ENCODE measurements at regions not wholly inside any gene's neighbourhood (a gene's known extent, or its start where the extent isn't known, plus 50 kb on each side); places are given as distances from the start of the nearest gene placed in this dataset.
A peak's percentile ranks its signal among the peaks of the same experiment; 100 is the strongest.

GRCh38 chr3:45311953-45312801, 76.2 kb upstream of the LARS2 start:
- no peaks in the 10 kb centered on the region for H3K79me2 ChIP-seq (ENCODE audit: insufficient read depth)
- in situ Hi-C loops (cut with MboI) = no loop called here
- H3F3A ChIP-seq (ENCODE audit: insufficient read depth) = no peaks in the 10 kb centered on the region
- H3K4me2 ChIP-seq (ENCODE audit: unreplicated experiment) = no peak overlapping the region
- H3K9me2 ChIP-seq (ENCODE audit: insufficient read depth) = no peaks in the 10 kb centered on the region
- H3K9me3 ChIP-seq (ENCODE audit: low read depth) = no peaks in the 10 kb centered on the region
- H3K27me3 ChIP-seq (replicated peaks; ENCODE audit: insufficient read depth) = 0 out of 2 replicates have a peak, but pooled peaks cover 6% of the 10 kb centered on the region
- DNase-seq = peak; percentile 12
- no peak overlapping the region for H3K9ac ChIP-seq
- no peaks in the 10 kb centered on the region for H3K36me3 ChIP-seq (ENCODE audit: low read depth)
- no peaks in the 10 kb centered on the region for H4K20me1 ChIP-seq (ENCODE audit: insufficient read depth)
- no peak overlapping the region for H2AFZ ChIP-seq
- H3K4me3 ChIP-seq = no peak overlapping the region
- TF ChIP-seq EZH2phosphoT487 (IDR thresholded peaks at IDR 0.05; ENCODE audit: insufficient read depth, low read depth) = no peak
- TF ChIP-seq EZH2 (IDR thresholded peaks at IDR 0.05; ENCODE audit: insufficient read depth, poor library complexity, severe bottlenecking) = no peak
- H3K27ac ChIP-seq = no peak overlapping the region
- 53 to 54% methylated on average over 9 of the region's 9 CpGs for WGBS, 2 experiments (ENCODE audit: low coverage in 1 of 2, low lambda C conversion rate in 2 of 2, missing lambda C conversion rate in 2 of 2)
- H3K4me1 ChIP-seq (ENCODE audit: insufficient read depth) = no peaks in the 10 kb centered on the region

GRCh38 chr3:45312836-45313493, 75.4 kb upstream of the LARS2 start:
- no peak overlapping the region for H3K27ac ChIP-seq
- 0 out of 2 replicates have a peak, but pooled peaks cover 6% of the 10 kb centered on the region for H3K27me3 ChIP-seq (replicated peaks; ENCODE audit: insufficient read depth)
- H3K9me2 ChIP-seq (ENCODE audit: insufficient read depth) = no peaks in the 10 kb centered on the region
- H2AFZ ChIP-seq = no peak overlapping the region
- H3K9me3 ChIP-seq (ENCODE audit: low read depth) = no peaks in the 10 kb centered on the region
- TF ChIP-seq EZH2 (IDR thresholded peaks at IDR 0.05; ENCODE audit: insufficient read depth, poor library complexity, severe bottlenecking) = no peak
- no peak for TF ChIP-seq EZH2phosphoT487 (IDR thresholded peaks at IDR 0.05; ENCODE audit: insufficient read depth, low read depth)
- H3K9ac ChIP-seq = no peak overlapping the region
- no peaks in the 10 kb centered on the region for H3F3A ChIP-seq (ENCODE audit: insufficient read depth)
- DNase-seq = no peak
- H3K4me1 ChIP-seq (ENCODE audit: insufficient read depth) = no peaks in the 10 kb centered on the region
- no peaks in the 10 kb centered on the region for H3K36me3 ChIP-seq (ENCODE audit: low read depth)
- WGBS, 2 experiments (ENCODE audit: low coverage in 1 of 2, low lambda C conversion rate in 2 of 2, missing lambda C conversion rate in 2 of 2) = 31% methylated on average over 7 of the region's 7 CpGs
- no peak overlapping the region for H3K4me3 ChIP-seq
- in situ Hi-C loops (cut with MboI) = no loop called here
- H3K4me2 ChIP-seq (ENCODE audit: unreplicated experiment) = no peak overlapping the region
- no peaks in the 10 kb centered on the region for H4K20me1 ChIP-seq (ENCODE audit: insufficient read depth)
- no peaks in the 10 kb centered on the region for H3K79me2 ChIP-seq (ENCODE audit: insufficient read depth)

GRCh38 chr3:45313743-45314403, 74.5 kb upstream of the LARS2 start:
- Histone ChIP-seq H3K79me2 (ENCODE audit: insufficient read depth) (no peaks in the 10 kb centered on the region), H3K4me1 (ENCODE audit: insufficient read depth) (no peaks in the 10 kb centered on the region), H3K36me3 (ENCODE audit: low read depth) (no peaks in the 10 kb centered on the region), H2AFZ (no peak overlapping the region), H3F3A (ENCODE audit: insufficient read depth) (no peaks in the 10 kb centered on the region), H3K9me3 (ENCODE audit: low read depth) (no peaks in the 10 kb centered on the region), H3K27ac (no peak overlapping the region), H3K4me2 (ENCODE audit: unreplicated experiment) (no peak overlapping the region), H3K4me3 (no peak overlapping the region), H4K20me1 (ENCODE audit: insufficient read depth) (no peaks in the 10 kb centered on the region), H3K9me2 (ENCODE audit: insufficient read depth) (no peaks in the 10 kb centered on the region), H3K9ac (no peak overlapping the region), H3K27me3 (replicated peaks; ENCODE audit: insufficient read depth) (0 out of 2 replicates have a peak, but pooled peaks cover 6% of the 10 kb centered on the region)
- 33 to 42% methylated on average over 8 of the region's 8 CpGs for WGBS, 2 experiments (ENCODE audit: low coverage in 1 of 2, low lambda C conversion rate in 2 of 2, missing lambda C conversion rate in 2 of 2)
- in situ Hi-C loops (cut with MboI) = no loop called here
- DNase-seq = no peak
- TF ChIP-seq EZH2 (IDR thresholded peaks at IDR 0.05; ENCODE audit: insufficient read depth, poor library complexity, severe bottlenecking) (no peak), EZH2phosphoT487 (IDR thresholded peaks at IDR 0.05; ENCODE audit: insufficient read depth, low read depth) (no peak)

GRCh38 chr3:45317710-45318109, 70.7 kb upstream of the LARS2 start:
- no peak overlapping the region for H3K4me3 ChIP-seq
- H3K4me1 ChIP-seq (ENCODE audit: insufficient read depth) = no peaks in the 10 kb centered on the region
- DNase-seq = no peak
- no peaks in the 10 kb centered on the region for H3F3A ChIP-seq (ENCODE audit: insufficient read depth)
- peaks cover 22% of the 10 kb centered on the region; the same call in 1 of the 2 replicates for H3K27me3 ChIP-seq (replicated peaks; ENCODE audit: insufficient read depth)
- no peak overlapping the region for H2AFZ ChIP-seq
- H3K36me3 ChIP-seq (ENCODE audit: low read depth) = no peaks in the 10 kb centered on the region
- H3K4me2 ChIP-seq (ENCODE audit: unreplicated experiment) = no peak overlapping the region
- in situ Hi-C loops (cut with MboI) = no loop called here
- 54 to 55% methylated on average over 6 of the region's 6 CpGs for WGBS, 2 experiments (ENCODE audit: low coverage in 1 of 2, low lambda C conversion rate in 2 of 2, missing lambda C conversion rate in 2 of 2)
- H3K9me2 ChIP-seq (ENCODE audit: insufficient read depth) = no peaks in the 10 kb centered on the region
- H3K79me2 ChIP-seq (ENCODE audit: insufficient read depth) = no peaks in the 10 kb centered on the region
- no peaks in the 10 kb centered on the region for H4K20me1 ChIP-seq (ENCODE audit: insufficient read depth)
- H3K27ac ChIP-seq = no peak overlapping the region
- no peaks in the 10 kb centered on the region for H3K9me3 ChIP-seq (ENCODE audit: low read depth)
- TF ChIP-seq EZH2 (IDR thresholded peaks at IDR 0.05; ENCODE audit: insufficient read depth, poor library complexity, severe bottlenecking) (no peak), EZH2phosphoT487 (IDR thresholded peaks at IDR 0.05; ENCODE audit: insufficient read depth, low read depth) (no peak)
- H3K9ac ChIP-seq = no peak overlapping the region

Data from GM23248 (cell line).